HG03442 (cell line): ENCODE measurements at regions not wholly inside any gene's neighbourhood (a gene's known extent, or its start where the extent isn't known, plus 50 kb on each side); places are given as distances from the start of the nearest gene placed in this dataset.

Experiments used
- ATAC-seq: cut with Tn5 transposase; IDR thresholded peaks from one replicate; pipeline ENCODE4 v1.9.1; 2021; ENCODE audit warnings: mild to moderate bottlenecking, moderate library complexity; ENCODE audit not compliant: unreplicated experiment

DNA sequence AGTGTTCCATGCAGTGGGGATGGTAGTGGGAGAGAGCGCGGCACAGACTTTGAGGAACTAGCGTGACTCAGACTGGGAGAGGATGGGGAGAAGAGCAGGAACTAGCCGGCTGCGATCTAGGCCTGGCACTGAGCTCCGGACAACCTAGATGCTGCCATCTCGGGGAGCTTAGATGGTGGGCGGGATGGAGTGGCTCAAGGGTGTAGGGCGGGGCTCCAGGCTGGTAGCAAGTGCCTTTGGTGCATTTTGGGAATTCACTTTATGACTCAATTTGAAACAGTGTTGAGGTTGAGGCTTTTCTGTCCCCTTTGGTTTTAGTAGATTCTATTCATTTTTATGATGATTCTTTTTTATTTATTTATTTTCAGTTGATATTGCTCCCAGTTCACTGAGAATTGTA, 185.3 kb upstream of the GPR26 start:
- no peak for ATAC-seq

DNA sequence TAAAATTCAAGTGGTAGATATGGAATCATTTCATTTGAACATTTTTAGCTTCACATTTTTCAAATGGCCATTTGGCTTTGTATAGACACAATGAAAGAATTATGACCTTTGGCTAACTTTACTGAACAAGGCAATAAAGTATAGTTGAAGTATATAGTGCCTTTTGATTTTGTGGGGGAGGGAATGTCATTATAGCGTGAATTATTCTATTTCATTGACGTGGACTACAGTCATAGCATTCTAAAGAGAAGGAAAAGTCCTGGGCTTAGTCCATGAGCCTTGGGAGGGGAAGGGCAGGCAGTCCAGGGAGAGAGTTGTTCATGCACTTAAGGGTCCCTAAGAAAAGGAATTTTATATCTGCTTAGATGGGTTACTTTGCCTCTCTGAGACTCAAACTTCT, 181.4 kb upstream of the GPR26 start:
- ATAC-seq = no peak

DNA sequence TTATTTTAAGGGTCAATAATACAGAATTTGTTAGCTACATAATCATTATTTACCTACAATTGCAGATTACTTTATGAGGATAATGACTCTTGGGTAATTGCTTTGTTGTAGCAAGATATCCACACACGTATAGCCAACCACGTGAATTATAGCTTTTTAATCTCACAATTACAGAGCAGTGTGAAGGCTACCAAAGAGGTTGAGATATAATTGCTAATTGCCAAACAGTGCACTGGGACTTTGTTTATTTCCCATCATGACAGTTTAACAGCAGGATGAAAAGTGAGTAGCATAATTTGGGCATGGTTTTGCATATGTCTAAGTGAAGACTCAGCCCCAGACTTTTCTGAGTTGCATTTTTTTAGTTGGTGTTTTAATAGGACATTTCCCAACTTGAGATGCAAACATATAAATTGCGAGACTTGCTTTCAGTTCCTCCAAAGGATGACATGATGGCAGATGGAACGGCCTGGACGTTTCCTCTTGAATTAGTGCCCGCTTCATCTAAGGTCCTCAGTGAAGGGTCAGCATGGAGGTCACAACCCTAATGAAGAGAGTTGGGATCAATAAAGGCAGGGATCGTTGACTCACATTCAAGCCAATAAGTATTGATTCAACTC, 180.7 kb upstream of the GPR26 start:
- no peak for ATAC-seq

DNA sequence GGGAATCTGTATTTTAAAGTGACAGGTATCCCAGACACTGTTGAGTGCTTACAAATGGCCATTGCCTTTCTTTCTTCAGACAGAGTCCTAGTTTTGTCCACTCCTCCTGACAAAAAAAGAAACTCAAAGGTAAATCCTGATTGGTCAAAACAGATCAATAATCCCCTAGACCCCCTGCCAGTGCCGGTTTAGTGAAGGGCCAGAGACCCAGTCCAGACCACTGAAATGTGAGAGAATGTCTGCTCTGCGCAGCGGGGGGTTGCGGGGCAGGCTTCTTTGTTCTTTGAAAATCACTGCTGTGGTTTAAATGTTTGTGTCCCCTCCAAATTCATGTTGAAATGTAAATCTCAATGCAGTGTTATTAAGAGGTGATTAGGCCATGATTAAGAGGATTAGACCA, 177.7 kb upstream of the GPR26 start:
- no peak for ATAC-seq

DNA sequence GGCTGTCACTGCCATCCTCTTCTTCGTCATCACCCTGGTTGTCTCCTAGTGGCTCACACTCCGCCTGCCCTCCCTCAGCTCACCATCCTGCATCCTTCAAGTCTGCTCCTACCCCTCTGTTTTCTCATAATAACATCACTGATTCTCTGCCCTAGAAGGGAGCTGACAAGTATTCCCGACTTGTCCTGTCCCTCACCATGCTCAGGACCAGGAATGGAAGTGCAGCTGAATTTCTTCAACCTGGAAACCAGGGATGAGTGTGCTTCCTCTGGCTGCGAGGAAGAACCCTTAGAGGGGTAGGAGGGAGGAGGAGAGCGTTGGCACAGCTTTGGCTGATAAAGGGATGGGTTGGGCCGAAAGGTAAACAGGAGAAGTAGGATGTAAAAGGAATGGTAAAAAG, 174.8 kb upstream of the GPR26 start:
- ATAC-seq = no peak

DNA sequence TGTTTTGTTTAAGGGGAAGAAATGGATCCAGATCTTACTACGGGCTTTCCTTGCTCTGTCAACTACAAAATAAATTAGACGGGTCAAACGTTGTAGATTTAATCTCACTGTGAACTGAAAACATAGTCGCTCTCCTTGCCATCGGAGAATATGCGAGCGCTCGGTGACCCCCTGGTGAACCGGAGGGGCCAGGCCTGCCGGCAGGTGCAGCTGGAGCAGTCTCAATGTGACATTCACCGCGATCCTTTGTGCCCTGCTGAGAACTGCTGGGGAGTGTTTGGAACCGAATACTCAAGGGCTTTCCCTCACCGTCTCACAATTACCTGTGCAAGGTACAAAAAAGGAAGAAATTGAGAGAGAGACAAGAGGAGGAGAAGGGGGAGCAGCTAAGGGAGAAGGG, 174.1 kb upstream of the GPR26 start:
- no peak for ATAC-seq

DNA sequence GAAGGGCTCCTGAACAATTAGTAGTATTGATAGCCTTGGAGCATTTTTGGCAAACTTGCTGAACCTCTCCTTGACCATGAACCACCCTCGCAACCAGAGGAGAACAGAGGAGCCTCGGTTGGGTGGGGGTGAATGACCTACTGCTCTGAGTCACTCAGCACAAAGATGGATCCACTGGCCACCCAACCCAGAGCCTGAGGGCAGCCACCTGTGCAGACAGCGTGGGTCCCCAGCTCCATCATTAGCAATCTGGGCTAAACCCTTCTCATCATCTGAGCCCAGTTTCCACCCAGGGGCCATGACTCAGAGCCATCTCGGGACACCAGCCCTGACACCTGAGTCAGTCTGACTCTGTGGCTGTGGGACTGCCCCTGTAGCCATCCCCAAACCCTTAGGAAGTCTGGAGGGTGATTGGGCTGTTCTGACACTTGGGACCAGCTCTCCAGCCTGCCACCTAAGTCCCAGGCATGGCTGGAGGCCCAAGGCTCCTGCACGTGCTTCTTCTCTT, 171.8 kb upstream of the GPR26 start:
- ATAC-seq = no peak

DNA sequence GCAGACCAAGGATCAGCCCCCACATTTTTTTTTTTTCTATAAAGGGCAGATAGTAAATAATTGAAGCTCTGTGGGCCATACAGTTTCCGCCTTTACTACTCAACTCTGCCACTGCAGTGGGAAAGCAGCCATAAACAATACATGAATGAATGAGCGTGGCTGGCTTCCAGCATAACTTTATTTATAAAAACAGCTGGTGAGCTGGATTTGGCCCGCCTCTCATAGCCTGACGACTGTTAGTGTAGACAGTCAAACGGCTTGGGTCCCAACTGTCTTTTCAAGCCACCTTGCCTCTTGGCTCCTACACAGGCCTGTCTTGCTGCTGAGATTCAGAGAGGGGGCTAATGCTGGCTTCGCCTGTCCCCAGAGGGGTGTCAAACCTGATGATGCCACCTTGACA, 169.8 kb upstream of the GPR26 start:
- no peak for ATAC-seq

DNA sequence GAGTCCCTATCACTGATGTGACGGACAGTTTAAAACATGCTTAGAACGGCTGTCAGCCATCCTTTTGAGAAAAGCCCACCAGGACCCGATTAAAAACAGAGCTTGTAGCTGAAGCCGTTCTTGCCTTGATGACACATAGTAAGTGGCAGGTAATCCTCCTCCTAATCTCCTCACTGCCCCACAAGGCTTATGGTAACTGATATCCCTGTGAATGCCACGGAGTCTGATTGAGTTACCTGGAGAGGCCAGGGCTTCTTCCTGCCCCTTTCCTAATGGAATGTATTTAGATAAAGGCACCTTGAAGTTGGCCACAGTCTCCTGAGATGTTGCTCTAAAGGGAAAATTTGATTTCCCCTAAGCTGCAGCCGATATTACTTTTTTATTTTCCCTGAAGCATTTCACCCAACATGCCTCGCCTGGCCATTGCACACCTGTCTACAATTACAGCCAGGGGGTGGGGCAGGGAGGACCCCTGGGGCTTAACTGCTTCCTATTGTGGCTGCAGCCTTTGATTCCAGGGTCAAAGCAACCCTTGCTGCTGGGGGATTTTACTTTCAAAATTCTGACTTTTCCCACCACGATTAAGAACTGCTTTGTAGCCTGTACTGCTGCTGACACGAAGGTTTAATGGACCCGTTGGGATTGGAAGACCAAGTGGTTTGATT, 169.0 kb upstream of the GPR26 start:
- ATAC-seq = no peak

DNA sequence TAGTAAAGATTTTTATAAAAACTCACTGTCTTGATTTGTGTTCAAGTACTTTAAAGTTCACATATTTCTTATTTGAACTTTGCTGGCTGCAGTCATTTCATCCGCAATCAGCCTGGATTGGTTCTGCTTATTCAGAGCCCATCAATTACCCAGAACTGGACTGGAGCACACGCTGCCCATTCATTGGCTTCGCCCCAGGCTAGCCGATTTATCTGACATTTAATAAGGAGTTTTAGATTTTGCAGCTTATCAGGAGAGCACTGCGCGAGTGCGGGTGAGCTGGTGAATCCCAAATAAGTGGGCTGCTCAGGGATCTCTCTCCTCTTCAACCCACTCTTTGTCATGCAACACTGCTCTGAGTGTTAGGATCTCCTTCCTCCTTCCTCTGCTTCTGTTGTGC, 166.0 kb upstream of the GPR26 start:
- no peak for ATAC-seq

DNA sequence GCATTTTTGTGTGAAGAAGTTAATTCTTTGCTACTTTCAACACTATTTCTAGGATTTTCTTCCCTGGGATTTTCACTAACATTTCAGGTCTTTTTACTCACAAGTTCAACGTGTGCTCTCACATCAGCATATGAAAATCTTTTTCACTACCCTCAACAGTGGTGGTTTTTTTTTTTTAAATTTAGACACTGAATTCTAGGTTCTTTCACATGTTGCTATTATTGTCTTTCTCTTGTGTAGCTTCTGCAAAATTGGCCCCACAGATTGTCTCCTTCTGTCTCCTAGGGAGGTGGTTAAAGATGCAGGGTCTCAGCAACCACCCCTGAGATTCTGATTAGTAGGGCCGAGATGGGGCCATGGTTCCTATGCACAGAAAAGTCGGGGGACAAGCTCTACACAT, 165.0 kb upstream of the GPR26 start:
- no peak for ATAC-seq

DNA sequence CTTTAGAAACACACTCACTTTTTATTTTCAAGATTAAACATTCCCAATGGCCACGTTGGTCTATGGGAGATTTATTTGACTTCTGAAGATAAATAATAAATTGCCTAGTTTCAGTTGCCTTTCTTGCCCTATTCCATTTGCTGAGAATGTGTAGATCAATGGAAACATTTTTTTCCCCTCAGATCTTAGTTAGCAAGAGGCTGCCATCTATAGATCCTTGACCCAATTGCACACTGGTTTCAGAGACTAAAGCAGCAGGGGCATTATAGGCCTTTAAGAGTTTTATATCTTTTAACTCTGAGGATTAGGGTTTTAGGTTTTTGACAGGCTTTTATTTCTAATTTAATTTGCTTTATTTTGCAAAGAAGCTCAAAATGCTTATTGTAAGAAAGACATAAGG, 163.2 kb upstream of the GPR26 start:
- no peak for ATAC-seq

DNA sequence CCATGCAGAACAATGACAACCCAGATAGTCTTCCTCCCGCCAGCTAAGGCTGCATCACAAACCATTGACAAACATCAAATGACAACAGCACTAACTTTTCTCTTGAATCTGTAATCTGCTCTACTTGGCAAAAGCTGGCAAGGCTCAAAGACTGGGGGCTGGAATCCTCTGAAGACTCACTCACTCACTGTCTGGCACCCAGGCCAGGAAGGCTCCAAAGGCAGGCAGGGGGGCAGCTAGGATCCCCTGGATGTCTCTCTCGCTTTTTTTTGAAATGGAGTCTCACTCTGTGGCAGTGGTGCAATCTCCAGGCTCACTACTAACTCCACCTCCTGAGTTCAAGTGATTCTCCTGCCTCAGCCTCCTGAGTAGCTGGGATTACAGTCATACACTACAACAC, 159.7 kb upstream of the GPR26 start:
- no peak for ATAC-seq

DNA sequence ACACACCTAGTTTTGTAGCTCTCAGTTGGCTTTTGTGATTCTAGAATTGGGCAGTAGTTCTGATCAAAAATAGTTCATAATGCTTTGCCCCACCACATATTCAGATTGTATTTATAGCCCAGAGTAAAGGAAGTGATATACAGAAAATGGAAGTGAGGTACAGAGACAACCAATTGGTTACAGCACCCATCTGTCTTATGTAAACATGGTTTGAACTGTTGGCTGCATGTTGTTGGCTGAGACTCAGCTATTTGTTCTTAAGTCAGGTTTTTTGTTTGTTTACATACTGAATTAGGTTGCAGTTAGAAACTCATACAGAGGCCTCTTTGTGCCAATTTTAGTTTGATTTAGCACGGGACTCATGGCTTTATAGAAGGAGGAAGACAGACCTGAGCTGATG, 158.9 kb upstream of the GPR26 start:
- no peak for ATAC-seq

DNA sequence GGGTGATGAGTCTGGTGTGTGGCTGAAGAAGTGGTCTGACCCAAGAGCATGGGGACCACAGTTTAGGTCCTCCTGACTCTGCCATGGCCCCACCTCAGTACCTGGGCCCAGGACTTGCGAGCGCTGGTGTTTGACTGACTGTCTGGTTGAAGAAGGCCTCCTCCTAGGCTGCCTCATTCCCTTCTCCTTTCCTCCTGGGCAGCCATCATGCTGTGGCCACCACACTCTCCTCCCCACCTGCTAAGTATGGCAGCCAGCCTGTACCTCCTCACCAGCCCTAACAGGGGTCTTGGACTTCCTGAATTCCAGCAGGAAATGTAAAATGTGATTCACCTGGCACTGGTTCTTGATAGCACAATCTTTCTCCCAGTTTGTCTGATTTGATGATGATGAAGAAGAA, 156.8 kb upstream of the GPR26 start:
- ATAC-seq = no peak

DNA sequence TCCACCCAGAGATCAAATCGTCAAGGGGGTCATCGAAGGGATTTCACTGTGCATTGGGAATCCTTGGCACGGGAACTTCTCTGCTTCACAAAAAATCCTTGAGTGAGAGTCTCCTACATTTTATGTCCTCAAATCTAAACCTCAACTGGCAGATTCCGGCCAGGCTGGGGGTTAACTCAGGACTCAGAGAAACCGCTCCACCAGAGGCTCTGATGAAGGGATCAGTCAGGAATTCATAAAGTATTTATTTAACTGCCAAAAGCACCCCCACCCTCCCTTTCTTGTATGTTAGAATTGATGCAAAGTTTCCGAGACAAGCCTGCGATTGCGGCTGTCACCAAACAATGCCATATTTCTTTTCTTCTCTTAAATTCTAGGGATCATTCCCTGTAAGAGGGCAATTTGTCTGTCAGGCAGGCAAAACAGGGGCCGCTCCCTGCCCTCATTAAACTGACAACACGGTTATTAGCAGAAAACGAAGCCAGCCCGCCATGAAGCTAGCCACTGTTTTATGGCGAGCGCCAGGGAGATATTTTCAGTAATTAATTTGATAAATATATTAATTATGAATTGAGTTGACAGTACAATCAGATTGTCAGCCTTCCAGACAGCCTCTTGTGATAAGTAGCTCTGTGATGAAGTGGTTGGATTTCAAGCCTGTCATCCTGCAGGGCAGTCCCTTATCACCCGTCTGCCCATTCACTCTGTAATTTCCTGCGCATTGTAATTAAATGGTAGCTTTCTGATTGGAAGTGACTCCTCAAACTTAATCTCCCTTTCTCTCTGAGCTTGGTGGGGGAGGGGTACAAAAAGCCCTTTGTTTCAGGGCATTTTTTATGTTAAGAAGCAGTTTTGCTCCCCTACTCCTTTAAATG, 153.0 kb upstream of the GPR26 start:
- no peak for ATAC-seq

DNA sequence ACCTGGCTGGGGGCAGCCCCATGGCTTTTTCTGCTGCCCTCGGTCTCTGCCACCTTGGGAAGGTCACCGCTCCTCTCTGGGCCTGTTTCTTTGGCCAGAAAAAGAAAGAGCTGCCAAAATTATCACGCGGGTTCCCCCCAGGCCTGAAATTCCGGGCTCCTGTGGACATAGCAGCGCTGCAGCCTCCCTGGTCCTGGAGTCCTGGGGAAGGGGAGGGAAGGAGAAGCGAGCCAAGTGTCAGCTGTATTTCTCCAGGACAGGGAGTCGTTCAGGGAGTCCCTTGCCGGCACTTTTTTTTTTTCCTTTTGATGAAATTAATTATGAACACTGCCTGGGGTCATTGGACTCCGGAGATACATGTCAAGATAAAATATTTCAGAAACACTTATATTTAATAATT, 152.3 kb upstream of the GPR26 start:
- ATAC-seq = no peak

DNA sequence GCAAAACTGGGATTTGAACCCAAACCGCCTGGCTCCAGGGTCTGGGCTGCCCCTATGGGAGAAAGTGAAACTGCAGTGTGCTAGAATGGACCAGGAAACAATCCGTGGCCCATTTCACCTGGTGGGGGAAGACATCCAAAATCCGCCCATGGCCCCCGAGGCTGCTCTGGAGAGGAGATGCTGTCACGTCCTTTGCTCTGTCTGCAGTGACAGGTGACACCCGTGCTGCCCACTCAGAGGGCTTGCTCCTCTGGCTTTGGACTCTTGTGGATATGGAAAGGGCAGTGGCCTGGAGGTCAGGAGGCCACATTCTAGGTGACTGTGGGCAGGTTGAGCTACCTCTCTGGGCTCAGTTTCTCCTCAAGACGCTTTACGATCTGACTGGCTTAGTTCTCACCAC, 151.2 kb upstream of the GPR26 start:
- no peak for ATAC-seq

DNA sequence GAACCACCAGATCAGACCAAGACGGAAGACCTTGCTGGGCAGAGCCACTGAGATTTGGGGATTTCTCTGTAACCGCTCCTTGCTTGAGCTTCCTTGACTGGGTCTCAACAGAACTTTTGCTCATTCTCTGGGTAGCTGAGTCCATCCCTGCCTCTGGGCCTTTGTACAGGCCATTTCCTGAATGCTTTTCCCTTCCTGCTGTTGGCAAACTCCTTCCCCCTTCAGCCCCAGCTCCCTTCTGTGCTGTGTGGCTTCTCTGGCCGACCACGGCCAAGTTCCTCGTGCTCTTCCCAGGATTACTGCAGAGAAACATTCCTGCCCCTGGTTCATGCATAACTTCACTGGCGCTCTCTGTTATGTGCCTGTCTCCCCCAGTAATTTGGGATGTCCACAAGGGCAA, 150.5 kb upstream of the GPR26 start:
- ATAC-seq = no peak

DNA sequence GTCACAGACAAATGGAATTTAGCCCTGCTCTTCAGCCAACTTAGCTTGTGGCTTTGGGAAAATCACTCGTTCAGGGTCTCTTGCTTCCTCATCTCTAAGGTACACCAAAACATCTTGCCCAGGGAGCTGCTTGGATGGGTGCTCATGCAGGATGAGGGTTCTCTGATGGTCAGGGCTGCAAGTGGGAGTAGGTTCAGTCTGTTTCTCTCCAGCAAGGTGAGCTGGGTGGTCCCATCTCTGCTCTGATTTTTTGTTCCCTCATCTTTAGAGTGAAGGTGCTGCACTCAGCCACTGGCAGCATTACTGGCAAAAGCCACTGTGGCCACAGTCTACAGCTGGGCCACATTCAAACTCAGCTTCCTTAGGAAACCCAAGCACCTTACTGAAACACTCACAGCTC, 149.9 kb upstream of the GPR26 start:
- ATAC-seq = no peak

DNA sequence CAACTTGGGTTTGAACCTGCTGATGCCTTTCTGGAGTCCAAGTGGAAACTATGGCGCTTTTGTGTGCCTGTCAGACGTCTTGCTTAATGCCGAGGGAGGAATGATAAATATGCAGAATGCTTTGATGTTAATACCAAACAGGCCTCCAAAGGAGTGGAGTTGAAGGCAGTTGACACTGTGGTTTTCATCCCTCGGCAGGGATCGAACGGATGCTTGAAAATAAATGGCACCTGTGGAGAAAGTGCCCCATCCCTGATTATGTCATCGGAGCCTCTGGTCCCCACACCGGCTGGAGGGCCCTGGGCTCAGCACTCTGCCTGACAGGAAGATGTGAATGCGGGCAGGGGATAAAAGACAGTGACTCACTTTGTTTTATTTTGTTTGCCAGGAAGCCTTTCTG, 148.7 kb upstream of the GPR26 start:
- ATAC-seq = no peak

DNA sequence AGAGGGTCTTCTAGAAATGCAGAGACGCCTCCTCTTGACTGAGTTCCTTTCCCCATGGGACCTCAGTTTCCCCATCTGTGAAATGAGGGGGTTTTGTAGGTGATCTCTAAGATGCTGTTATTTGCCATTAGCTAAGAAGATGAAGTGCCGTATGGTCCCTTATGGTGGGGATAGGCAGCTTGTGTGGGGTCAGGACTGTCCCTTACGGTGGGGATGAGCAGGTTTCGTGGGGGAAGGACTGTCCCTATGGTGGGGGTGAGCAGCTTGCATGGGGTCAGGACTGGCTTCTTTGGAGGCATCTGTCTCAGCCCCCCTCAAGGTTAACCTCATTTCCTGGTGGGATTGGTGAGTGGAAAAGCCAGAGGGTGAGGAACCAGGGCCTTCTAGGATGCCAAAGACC, 148.3 kb upstream of the GPR26 start:
- ATAC-seq = no peak
